ENCODE measurements at regions not wholly inside any gene's neighbourhood (a gene's known extent, or its start where the extent isn't known, plus 50 kb on each side); places are given as distances from the start of the nearest gene placed in this dataset.

DNA sequence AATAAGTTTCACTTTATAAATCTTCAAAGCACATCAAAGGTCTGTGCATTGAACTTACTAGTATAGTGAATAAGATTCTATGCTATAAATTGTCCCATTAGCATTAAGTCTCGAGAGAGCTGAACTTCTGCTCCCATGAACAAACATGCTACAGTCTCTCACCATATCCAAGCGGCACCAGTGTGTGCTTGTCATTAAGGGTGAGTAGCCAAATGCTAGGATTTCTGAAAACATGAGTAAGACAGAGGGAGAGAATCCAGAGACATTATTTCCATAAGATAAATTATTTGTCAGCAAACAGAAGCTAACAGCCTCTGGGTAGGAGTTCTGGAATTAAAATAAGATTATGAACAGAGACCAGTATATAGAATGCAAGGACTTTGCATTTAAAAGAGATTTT, 2882.5 kb downstream of the PCDH9 start:
- TF ChIP-seq, protein P1, sequence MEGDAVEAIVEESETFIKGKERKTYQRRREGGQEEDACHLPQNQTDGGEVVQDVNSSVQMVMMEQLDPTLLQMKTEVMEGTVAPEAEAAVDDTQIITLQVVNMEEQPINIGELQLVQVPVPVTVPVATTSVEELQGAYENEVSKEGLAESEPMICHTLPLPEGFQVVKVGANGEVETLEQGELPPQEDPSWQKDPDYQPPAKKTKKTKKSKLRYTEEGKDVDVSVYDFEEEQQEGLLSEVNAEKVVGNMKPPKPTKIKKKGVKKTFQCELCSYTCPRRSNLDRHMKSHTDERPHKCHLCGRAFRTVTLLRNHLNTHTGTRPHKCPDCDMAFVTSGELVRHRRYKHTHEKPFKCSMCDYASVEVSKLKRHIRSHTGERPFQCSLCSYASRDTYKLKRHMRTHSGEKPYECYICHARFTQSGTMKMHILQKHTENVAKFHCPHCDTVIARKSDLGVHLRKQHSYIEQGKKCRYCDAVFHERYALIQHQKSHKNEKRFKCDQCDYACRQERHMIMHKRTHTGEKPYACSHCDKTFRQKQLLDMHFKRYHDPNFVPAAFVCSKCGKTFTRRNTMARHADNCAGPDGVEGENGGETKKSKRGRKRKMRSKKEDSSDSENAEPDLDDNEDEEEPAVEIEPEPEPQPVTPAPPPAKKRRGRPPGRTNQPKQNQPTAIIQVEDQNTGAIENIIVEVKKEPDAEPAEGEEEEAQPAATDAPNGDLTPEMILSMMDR (IDR thresholded peaks at IDR 0.05; ENCODE audit: insufficient read depth, low read length, poor library complexity, severe bottlenecking): no peak
- no peak for TF ChIP-seq EZH2phosphoT487 (conservative IDR thresholded peaks at IDR 0.05; ENCODE audit: low read length)

Data from SU-DHL-6 (cell line).